Activated naive CD4-positive, alpha-beta T cell treated with anti-CD3 and anti-CD28 coated beads, Interleukin-2, amount 10 ng/mL, durations not matched to agents 7 days and 5 days (primary cell): ENCODE measurements at regions not wholly inside any gene's neighbourhood (a gene's known extent, or its start where the extent isn't known, plus 50 kb on each side); places are given as distances from the start of the nearest gene placed in this dataset.
"Not testable (repeated sequence)": the region's sequence is repeated elsewhere in the genome, so short reads cannot be mapped to it uniquely, and the experiment has no call there.

Experiments used
- CTCF ChIA-PET: fragments of 350-600 bp; sonication (Branson Sonifier 250); formaldehyde crosslinking; loops from one replicate; lab custom pipeline; 2021; ENCODE audit warnings: antibody characterized with exemption; lab: Charles Lee
- DNase-seq: peaks from one replicate; pipeline ENCODE4 v3.0.0-alpha.2; 2020
- H3K27ac Mint-ChIP-seq: one replicate; pipeline ENCODE4 v1.8.0; 2021; ENCODE audit warnings: mild to moderate bottlenecking, moderate library complexity, mixed read lengths
- H3K27me3 Mint-ChIP-seq: one replicate; pipeline ENCODE4 v1.8.0; 2021; ENCODE audit warnings: mild to moderate bottlenecking, mixed read lengths
- H3K36me3 Mint-ChIP-seq: one replicate; pipeline ENCODE4 v1.8.0; 2021; ENCODE audit warnings: mixed read lengths
- H3K4me1 Mint-ChIP-seq: one replicate; pipeline ENCODE4 v1.8.0; 2021; ENCODE audit warnings: mixed read lengths
- H3K4me3 Mint-ChIP-seq: one replicate; pipeline ENCODE4 v1.8.0; 2021; ENCODE audit warnings: mild to moderate bottlenecking, moderate library complexity, mixed read lengths
- H3K9me3 Mint-ChIP-seq: one replicate; pipeline ENCODE4 v1.8.0; 2021; ENCODE audit warnings: mixed read lengths

GRCh38 chr9:63450836-63451235 is 1834.2 kb downstream of the FOXD4L5 start:
- H3K36me3 Mint-ChIP-seq, H3K9me3 Mint-ChIP-seq, CTCF ChIA-PET, H3K4me1 Mint-ChIP-seq, H3K4me3 Mint-ChIP-seq, H3K27me3 Mint-ChIP-seq, H3K27ac Mint-ChIP-seq: not testable (repeated sequence)
- peak; percentile 20 for DNase-seq

GRCh38 chr9:63425123-63425522 is 1859.9 kb downstream of the FOXD4L5 start:
- H3K36me3 Mint-ChIP-seq, CTCF ChIA-PET, H3K4me3 Mint-ChIP-seq, H3K27ac Mint-ChIP-seq, DNase-seq, H3K9me3 Mint-ChIP-seq, H3K27me3 Mint-ChIP-seq, H3K4me1 Mint-ChIP-seq: not testable (repeated sequence)

GRCh38 chr9:63390897-63391296 is 1894.1 kb downstream of the FOXD4L5 start:
- CTCF ChIA-PET, H3K36me3 Mint-ChIP-seq, DNase-seq, H3K9me3 Mint-ChIP-seq, H3K4me3 Mint-ChIP-seq, H3K27me3 Mint-ChIP-seq, H3K4me1 Mint-ChIP-seq, H3K27ac Mint-ChIP-seq: not testable (repeated sequence)

GRCh38 chr9:63385479-63385878 is 1899.5 kb downstream of the FOXD4L5 start:
- H3K4me3 Mint-ChIP-seq, result peak overlapping the region; percentile 63
- H3K27me3 Mint-ChIP-seq, CTCF ChIA-PET, H3K27ac Mint-ChIP-seq, H3K4me1 Mint-ChIP-seq, H3K36me3 Mint-ChIP-seq, H3K9me3 Mint-ChIP-seq: not testable (repeated sequence)
- peak; percentile 21 for DNase-seq

- CTCF ChIA-PET, H3K4me3 Mint-ChIP-seq, H3K9me3 Mint-ChIP-seq, H3K4me1 Mint-ChIP-seq, DNase-seq, H3K27me3 Mint-ChIP-seq, H3K27ac Mint-ChIP-seq, H3K36me3 Mint-ChIP-seq: not testable (repeated sequence)
These were observed 1905.1 kb downstream of the FOXD4L5 start for GRCh38 chr9:63379864-63380263.

- CTCF ChIA-PET, H3K9me3 Mint-ChIP-seq, H3K36me3 Mint-ChIP-seq, H3K4me1 Mint-ChIP-seq, H3K27me3 Mint-ChIP-seq: not testable (repeated sequence)
- peak overlapping the region; percentile 13 for H3K4me3 Mint-ChIP-seq
- DNase-seq, result peak; percentile 17
- peak overlapping the region; percentile 60 for H3K27ac Mint-ChIP-seq
These were observed 1930.8 kb downstream of the FOXD4L5 start for GRCh38 chr9:63354219-63354618.

- H3K36me3 Mint-ChIP-seq, H3K4me3 Mint-ChIP-seq, DNase-seq, CTCF ChIA-PET, H3K27me3 Mint-ChIP-seq, H3K9me3 Mint-ChIP-seq: not testable (repeated sequence)
- H3K4me1 Mint-ChIP-seq, result peaks cover 27% of the 10 kb centered on the region
- H3K27ac Mint-ChIP-seq, result peak overlapping the region; percentile 58
These were observed 1937.7 kb downstream of the FOXD4L5 start for GRCh38 chr9:63347347-63347746.

- H3K36me3 Mint-ChIP-seq, H3K27me3 Mint-ChIP-seq, H3K9me3 Mint-ChIP-seq, CTCF ChIA-PET: not testable (repeated sequence)
- peak; percentile 44 for DNase-seq
- Mint-ChIP-seq H3K4me3 (peak overlapping the region; percentile 3), H3K27ac (peak overlapping the region; percentile 86), H3K4me1 (peaks cover 25% of the 10 kb centered on the region)
These were observed 1938.5 kb downstream of the FOXD4L5 start for GRCh38 chr9:63346310-63347048.

GRCh38 chr9:63344408-63344807 is 1940.6 kb downstream of the FOXD4L5 start:
- H3K36me3 Mint-ChIP-seq, H3K27ac Mint-ChIP-seq, CTCF ChIA-PET, H3K9me3 Mint-ChIP-seq, DNase-seq, H3K27me3 Mint-ChIP-seq, H3K4me3 Mint-ChIP-seq: not testable (repeated sequence)
- H3K4me1 Mint-ChIP-seq, result peaks cover 25% of the 10 kb centered on the region

GRCh38 chr9:63342528-63342927 is 1942.5 kb downstream of the FOXD4L5 start:
- H3K4me3 Mint-ChIP-seq, H3K27me3 Mint-ChIP-seq, CTCF ChIA-PET, H3K36me3 Mint-ChIP-seq, H3K9me3 Mint-ChIP-seq: not testable (repeated sequence)
- Mint-ChIP-seq H3K27ac (peak overlapping the region; percentile 82), H3K4me1 (peaks cover 32% of the 10 kb centered on the region)
- peak; percentile 32 for DNase-seq

- Mint-ChIP-seq H3K4me1 (peaks cover 16% of the 10 kb centered on the region), H3K27ac (peak overlapping the region; percentile 63)
- H3K36me3 Mint-ChIP-seq, H3K4me3 Mint-ChIP-seq, H3K27me3 Mint-ChIP-seq, CTCF ChIA-PET, H3K9me3 Mint-ChIP-seq: not testable (repeated sequence)
- peak; percentile 19 for DNase-seq
These were observed 1947.0 kb downstream of the FOXD4L5 start for GRCh38 chr9:63337899-63338604.

GRCh38 chr9:63335286-63335685 is 1949.7 kb downstream of the FOXD4L5 start:
- not testable (repeated sequence) for H3K27me3 Mint-ChIP-seq

GRCh38 chr9:63334187-63334586 is 1950.8 kb downstream of the FOXD4L5 start:
- H3K36me3 Mint-ChIP-seq, CTCF ChIA-PET, H3K9me3 Mint-ChIP-seq, H3K27me3 Mint-ChIP-seq, DNase-seq, H3K27ac Mint-ChIP-seq, H3K4me3 Mint-ChIP-seq: not testable (repeated sequence)
- H3K4me1 Mint-ChIP-seq, result peaks cover 11% of the 10 kb centered on the region

More at GRCh38 chr9:63335286-63335685, 1949.7 kb downstream of the FOXD4L5 start:
- H3K9me3 Mint-ChIP-seq, H3K4me3 Mint-ChIP-seq, CTCF ChIA-PET, H3K36me3 Mint-ChIP-seq, H3K27ac Mint-ChIP-seq: not testable (repeated sequence)
- H3K4me1 Mint-ChIP-seq, result peaks cover 12% of the 10 kb centered on the region
- peak; percentile 24 for DNase-seq

- CTCF ChIA-PET, H3K4me3 Mint-ChIP-seq, H3K4me1 Mint-ChIP-seq, H3K36me3 Mint-ChIP-seq, H3K27ac Mint-ChIP-seq, H3K27me3 Mint-ChIP-seq, DNase-seq, H3K9me3 Mint-ChIP-seq: not testable (repeated sequence)
These were observed 1951.9 kb downstream of the FOXD4L5 start for GRCh38 chr9:63333083-63333482.

GRCh38 chr9:63328313-63328712 is 1956.7 kb downstream of the FOXD4L5 start:
- H3K4me3 Mint-ChIP-seq, H3K27me3 Mint-ChIP-seq, H3K9me3 Mint-ChIP-seq, H3K36me3 Mint-ChIP-seq, CTCF ChIA-PET, H3K4me1 Mint-ChIP-seq, DNase-seq, H3K27ac Mint-ChIP-seq: not testable (repeated sequence)
